ENCODE measurements at regions not wholly inside any gene's neighbourhood (a gene's known extent, or its start where the extent isn't known, plus 50 kb on each side); places are given as distances from the start of the nearest gene placed in this dataset.

GRCh38 chr1:229844675-229845074, 218.6 kb downstream of the URB2 start:
- TF ChIP-seq, protein P1, sequence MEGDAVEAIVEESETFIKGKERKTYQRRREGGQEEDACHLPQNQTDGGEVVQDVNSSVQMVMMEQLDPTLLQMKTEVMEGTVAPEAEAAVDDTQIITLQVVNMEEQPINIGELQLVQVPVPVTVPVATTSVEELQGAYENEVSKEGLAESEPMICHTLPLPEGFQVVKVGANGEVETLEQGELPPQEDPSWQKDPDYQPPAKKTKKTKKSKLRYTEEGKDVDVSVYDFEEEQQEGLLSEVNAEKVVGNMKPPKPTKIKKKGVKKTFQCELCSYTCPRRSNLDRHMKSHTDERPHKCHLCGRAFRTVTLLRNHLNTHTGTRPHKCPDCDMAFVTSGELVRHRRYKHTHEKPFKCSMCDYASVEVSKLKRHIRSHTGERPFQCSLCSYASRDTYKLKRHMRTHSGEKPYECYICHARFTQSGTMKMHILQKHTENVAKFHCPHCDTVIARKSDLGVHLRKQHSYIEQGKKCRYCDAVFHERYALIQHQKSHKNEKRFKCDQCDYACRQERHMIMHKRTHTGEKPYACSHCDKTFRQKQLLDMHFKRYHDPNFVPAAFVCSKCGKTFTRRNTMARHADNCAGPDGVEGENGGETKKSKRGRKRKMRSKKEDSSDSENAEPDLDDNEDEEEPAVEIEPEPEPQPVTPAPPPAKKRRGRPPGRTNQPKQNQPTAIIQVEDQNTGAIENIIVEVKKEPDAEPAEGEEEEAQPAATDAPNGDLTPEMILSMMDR (IDR thresholded peaks at IDR 0.05) = no peak
- peak in 1 of 2 donors; percentile 71 for DNase-seq
- intact Hi-C loops (cut with DNase I) = loop anchor here (1.0 to 10.0 kb wide), 5 partner anchors 20 to 224 kb away; partner anchors contain the start of gene GALNT2 (in 1 of the 2)

DNA sequence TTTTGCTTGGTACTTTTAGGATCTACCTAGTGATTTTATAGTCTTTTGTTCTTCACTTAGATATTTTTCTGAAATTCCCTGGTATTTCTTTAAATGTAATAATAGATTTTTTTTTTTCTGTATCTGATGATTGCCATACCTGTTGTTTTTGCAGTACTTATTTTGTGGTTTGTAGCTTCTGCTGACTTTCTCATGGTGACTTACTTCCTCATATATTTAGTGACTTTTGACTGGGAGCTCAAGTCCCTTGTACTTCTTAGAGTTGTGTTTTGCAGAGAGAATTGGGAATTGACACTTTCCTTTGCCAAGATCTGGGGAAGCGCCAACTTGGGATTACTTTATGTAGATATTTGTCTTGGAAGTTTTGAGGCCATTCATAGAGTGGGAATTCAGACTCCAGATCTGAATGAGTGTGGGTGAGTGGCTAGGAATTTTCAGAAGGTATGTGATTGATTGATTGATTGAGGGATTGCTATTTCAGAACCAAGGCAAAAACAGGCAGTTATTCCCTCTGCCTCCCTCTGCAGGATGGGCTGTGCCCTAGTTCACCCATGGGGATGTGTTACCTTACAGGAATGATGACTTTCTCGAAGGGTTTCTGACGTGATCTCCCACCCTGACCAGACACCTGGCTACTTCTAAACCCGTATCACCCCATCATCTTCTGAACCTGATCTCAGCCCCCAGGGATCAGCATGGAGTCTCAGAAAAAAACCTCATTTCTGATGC, 219.5 kb downstream of the URB2 start:
- H3K36me3 ChIP-seq (ENCODE audit: insufficient read depth in 1 of 2, low read depth in 1 of 2) = no peaks in the 10 kb centered on the region
- peak overlapping the region; percentile 89 for H3K27ac ChIP-seq
- no peaks in the 10 kb centered on the region for H3K9me3 ChIP-seq
- H3K4me3 ChIP-seq = no peak overlapping the region
- 90 to 96% (median 94%) methylated on average over 4 of the region's 4 CpGs for WGBS, 3 donors
- H3K4me1 ChIP-seq = peaks cover 20% of the 10 kb centered on the region
- DNase-seq (no peak), ATAC-seq (no peak)
- TF ChIP-seq, protein P1 (IDR thresholded peaks at IDR 0.05) = no peak
- H3K27me3 ChIP-seq (ENCODE audit: insufficient read depth in 3 of 3, low read length in 2 of 3) = no peaks in the 10 kb centered on the region
- intact Hi-C loops (cut with DNase I) = loop anchor here (2.0 to 10.0 kb wide), 3 partner anchors 43 to 223 kb away; partner anchors contain the start of gene GALNT2 (in 1 of the 2)

More at GRCh38 chr1:229844675-229845074, 218.6 kb downstream of the URB2 start:
- ATAC-seq = peak; percentile 85 to 93 (median 92)
- Histone ChIP-seq H3K36me3 (ENCODE audit: insufficient read depth in 1 of 2, low read depth in 1 of 2) (no peaks in the 10 kb centered on the region), H3K4me3 (no peak overlapping the region), H3K27ac (peak overlapping the region; percentile 89), H3K9me3 (no peaks in the 10 kb centered on the region), H3K27me3 (ENCODE audit: insufficient read depth in 3 of 3, low read length in 2 of 3) (no peaks in the 10 kb centered on the region), H3K4me1 (peaks cover 20% of the 10 kb centered on the region)
- 6 to 15% (median 11%) methylated on average over 6 of the region's 6 CpGs for WGBS, 3 donors

- 92 to 95% (median 94%) methylated on average over 5 of the region's 5 CpGs for WGBS, 3 donors
- Histone ChIP-seq H3K4me3 (no peak overlapping the region), H3K36me3 (ENCODE audit: insufficient read depth in 1 of 2, low read depth in 1 of 2) (no peaks in the 10 kb centered on the region), H3K4me1 (peaks cover 20% of the 10 kb centered on the region), H3K9me3 (no peaks in the 10 kb centered on the region), H3K27ac (no peak overlapping the region), H3K27me3 (ENCODE audit: insufficient read depth in 3 of 3, low read length in 2 of 3) (no peaks in the 10 kb centered on the region)
- intact Hi-C loops (cut with DNase I) = loop anchor here in 1 of 2 donors (10.0 kb wide), 1 partner anchor 218 kb away; the partner anchor contains the start of gene GALNT2
- DNase-seq (no peak), ATAC-seq (no peak)
- TF ChIP-seq, protein P1 (IDR thresholded peaks at IDR 0.05) = no peak
These were observed 220.3 kb downstream of the URB2 start for GRCh38 chr1:229846351-229846750.

- no peak for ATAC-seq
- Histone ChIP-seq H3K36me3 (ENCODE audit: insufficient read depth in 1 of 2, low read depth in 1 of 2) (no peaks in the 10 kb centered on the region), H3K4me1 (peaks cover 13% of the 10 kb centered on the region), H3K27ac (no peak overlapping the region), H3K4me3 (no peak overlapping the region), H3K27me3 (ENCODE audit: insufficient read depth in 3 of 3, low read length in 2 of 3) (no peaks in the 10 kb centered on the region), H3K9me3 (no peaks in the 10 kb centered on the region)
- DNase-seq = no peak
- TF ChIP-seq, protein P1 (IDR thresholded peaks at IDR 0.05) = peak; percentile 39
- intact Hi-C loops (cut with DNase I) = loop anchor here in 1 of 2 donors (10.0 kb wide), 1 partner anchor 216 kb away; the partner anchor contains the start of gene GALNT2
- 79 to 84% (median 79%) methylated on average over 9 of the region's 9 CpGs for WGBS, 3 donors
These were observed 218.0 kb upstream of the GALNT2 start for GRCh38 chr1:229848752-229849677.
